SK-N-MC (cell line): ENCODE measurements at regions not wholly inside any gene's neighbourhood (a gene's known extent, or its start where the extent isn't known, plus 50 kb on each side); places are given as distances from the start of the nearest gene placed in this dataset.

Experiments used
- EZH2 ChIP-seq: fragments of 200-600 bp; sonication (generic); IDR thresholded peaks from one replicate; pipeline ENCODE4 v1.6.1; 2017; ENCODE audit warnings: antibody characterized with exemption
- FOXP2 ChIP-seq: optimal IDR thresholded peaks from 2 replicates; pipeline ENCODE3; 2011; ENCODE audit warnings: mild to moderate bottlenecking, moderate library complexity; ENCODE audit not compliant: insufficient read depth; ENCODE audit errors: extremely low read length, control extremely low read depth
- POLR2AphosphoS5 ChIP-seq: IDR thresholded peaks from 2 replicates; pipeline ENCODE4 v1.6.1; 2012; ENCODE audit warnings: mild to moderate bottlenecking, low read depth, low read length, borderline replicate concordance

- TF ChIP-seq EZH2, result no peak
- TF ChIP-seq POLR2AphosphoS5, result no peak
- TF ChIP-seq FOXP2, result no peak
These were observed 169.8 kb upstream of the PKDCC start for GRCh38 chr2:41878056-41878455.
